HG03565 (cell line): ENCODE measurements at regions not wholly inside any gene's neighbourhood (a gene's known extent, or its start where the extent isn't known, plus 50 kb on each side); places are given as distances from the start of the nearest gene placed in this dataset.

ENCODE experiments used
- ATAC-seq: cut with Tn5 transposase; IDR thresholded peaks from one replicate; pipeline ENCODE4 v1.9.1; 2021; ENCODE audit warnings: mild to moderate bottlenecking, moderate library complexity; ENCODE audit not compliant: unreplicated experiment

- ATAC-seq, result no peak
Measured at GRCh38 chr2:33777786-33778185, 178.7 kb upstream of the FAM98A start.

- ATAC-seq, result no peak
Measured at GRCh38 chr2:33775306-33775705, 176.2 kb upstream of the FAM98A start.

GRCh38 chr2:33770023-33770422 lies 170.9 kb upstream of the FAM98A start:
- no peak for ATAC-seq

GRCh38 chr2:33766175-33766574 lies 167.1 kb upstream of the FAM98A start:
- no peak for ATAC-seq

GRCh38 chr2:33765122-33765521 lies 166.0 kb upstream of the FAM98A start:
- no peak for ATAC-seq

- ATAC-seq, result no peak
Measured at GRCh38 chr2:33764551-33764950, 165.5 kb upstream of the FAM98A start.

- ATAC-seq, result no peak
Measured at GRCh38 chr2:33763671-33764310, 164.7 kb upstream of the FAM98A start.

GRCh38 chr2:33762636-33763035 lies 163.5 kb upstream of the FAM98A start:
- ATAC-seq, result no peak

GRCh38 chr2:33746208-33746800 lies 147.2 kb upstream of the FAM98A start:
- no peak for ATAC-seq

- no peak for ATAC-seq
Measured at GRCh38 chr2:33735096-33735495, 136.0 kb upstream of the FAM98A start.

GRCh38 chr2:33730804-33731203 lies 131.7 kb upstream of the FAM98A start:
- no peak for ATAC-seq

- no peak for ATAC-seq
Measured at GRCh38 chr2:33730193-33730592, 131.1 kb upstream of the FAM98A start.

- no peak for ATAC-seq
Measured at GRCh38 chr2:33729353-33729752, 130.3 kb upstream of the FAM98A start.

GRCh38 chr2:33728106-33728505 lies 129.0 kb upstream of the FAM98A start:
- no peak for ATAC-seq

- ATAC-seq, result no peak
Measured at GRCh38 chr2:33727361-33728032, 128.4 kb upstream of the FAM98A start.

- no peak for ATAC-seq
Measured at GRCh38 chr2:33726415-33726814, 127.3 kb upstream of the FAM98A start.

- no peak for ATAC-seq
Measured at GRCh38 chr2:33723329-33723728, 124.2 kb upstream of the FAM98A start.

- ATAC-seq, result no peak
Measured at GRCh38 chr2:33719067-33719466, 120.0 kb upstream of the FAM98A start.

GRCh38 chr2:33712674-33713073 lies 113.6 kb upstream of the FAM98A start:
- ATAC-seq, result no peak

GRCh38 chr2:33709951-33710350 lies 110.9 kb upstream of the FAM98A start:
- no peak for ATAC-seq

GRCh38 chr2:33707312-33707711 lies 108.2 kb upstream of the FAM98A start:
- ATAC-seq, result no peak

GRCh38 chr2:33706410-33706809 lies 107.3 kb upstream of the FAM98A start:
- ATAC-seq, result no peak
